ENCODE measurements at regions not wholly inside any gene's neighbourhood (a gene's known extent, or its start where the extent isn't known, plus 50 kb on each side); places are given as distances from the start of the nearest gene placed in this dataset.

DNA sequence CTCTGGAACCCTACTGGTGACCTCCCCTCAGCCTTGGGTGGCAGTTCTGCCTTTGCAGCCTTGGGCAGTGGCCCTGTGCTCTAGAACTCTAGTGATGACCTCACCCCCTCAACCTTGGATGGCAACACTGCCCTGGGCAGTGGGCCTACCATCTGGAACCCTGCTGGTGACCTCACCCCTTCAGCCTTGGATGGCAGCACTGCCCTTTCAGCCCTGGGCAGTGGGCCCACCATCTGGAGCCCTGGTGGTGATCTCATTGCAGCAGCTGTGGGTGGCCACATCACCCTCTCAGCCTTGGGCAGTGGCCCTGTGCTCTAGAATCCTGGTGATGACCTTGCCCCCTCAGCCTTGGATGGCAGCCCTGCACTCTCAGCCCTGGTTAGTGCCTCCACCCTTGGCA, 129.3 kb downstream of the RBMX2 start:
- H3K4me2 ChIP-seq (ENCODE audit: control insufficient read depth, insufficient read depth), result no peak overlapping the region
- H3K9me3 ChIP-seq (replicated peaks; ENCODE audit: control insufficient read depth, insufficient read depth, low read length), result no peaks in the 10 kb centered on the region; the same call in 2 of the 3 replicates
- no peak overlapping the region for H3K4me3 ChIP-seq
- H3K36me3 ChIP-seq (ENCODE audit: control insufficient read depth in 2 of 2, insufficient read depth in 2 of 2, low read length in 1 of 2), result no peaks in the 10 kb centered on the region
- ATAC-seq, result no peak
- intact Hi-C loops (cut with micrococcal nuclease; ENCODE audit: unreplicated experiment) (loop anchor here (10.0 kb wide), 1 partner anchor 196 kb away; the partner anchor contains the start of gene SLC25A14), in situ Hi-C loops (cut with MboI) (no loop called here)
- no peak for FAIRE-seq
- no peak overlapping the region for H3K9ac ChIP-seq (ENCODE audit: control insufficient read depth, insufficient read depth, low read length)
- no peak overlapping the region for H2AFZ ChIP-seq (ENCODE audit: control insufficient read depth, low read depth, low read length)
- H3K27ac ChIP-seq (ENCODE audit: control insufficient read depth, insufficient read depth), result no peak overlapping the region
- H3K27me3 ChIP-seq (replicated peaks in 1 of 2; ENCODE audit: control insufficient read depth in 2 of 2, insufficient read depth in 2 of 2, low read length in 1 of 2), result no peaks in the 10 kb centered on the region
- ChIA-PET CTCF (no interaction called here), POLR2A (no interaction called here), SMC1A (ENCODE audit: uncharacterized antibody, unreplicated experiment) (no interaction called here), RAD21 (ENCODE audit: unreplicated experiment) (no interaction called here)
- DNase-seq (ENCODE audit: low read depth, low spot score), result no peak
- H3K4me1 ChIP-seq (ENCODE audit: control insufficient read depth, insufficient read depth, low read length), result no peaks in the 10 kb centered on the region
- H4K20me1 ChIP-seq (ENCODE audit: control insufficient read depth, insufficient read depth), result no peaks in the 10 kb centered on the region
- no TSS peak for BruUV-seq (replicated peaks)
- no peaks in the 10 kb centered on the region for H3K79me2 ChIP-seq (ENCODE audit: control insufficient read depth, insufficient read depth, low read length)
- no peak for TF ChIP-seq NR2C2 (IDR thresholded peaks at IDR 0.05; ENCODE audit: borderline replicate concordance, control insufficient read depth, insufficient read length, low read depth)
- no peak for TF ChIP-seq ATF7 (IDR thresholded peaks at IDR 0.05; ENCODE audit: low read depth)
- no peak for TF ChIP-seq ATF3 (IDR thresholded peaks at IDR 0.05; ENCODE audit: borderline replicate concordance, extremely low read depth, low read depth, low read length)
- no peak for TF ChIP-seq PML (IDR thresholded peaks at IDR 0.05; ENCODE audit: low read length)
- no peak for TF ChIP-seq ASH2L (IDR thresholded peaks at IDR 0.05; ENCODE audit: borderline replicate concordance, low read depth)
- no peak for TF ChIP-seq MXI1 (IDR thresholded peaks at IDR 0.05; ENCODE audit: low read depth, low read length)
- TF ChIP-seq YBX1 (IDR thresholded peaks at IDR 0.05), result no peak
- TF ChIP-seq RFX5 (IDR thresholded peaks at IDR 0.05; ENCODE audit: low read depth, low read length), result no peak
- TF ChIP-seq USF1 (IDR thresholded peaks at IDR 0.05; ENCODE audit: borderline replicate concordance, extremely low read length, insufficient read depth, low read depth, low read length), result no peak
- no peak for TF ChIP-seq GATAD2B (conservative IDR thresholded peaks at IDR 0.05; ENCODE audit: low read depth)
- TF ChIP-seq ATF2 (IDR thresholded peaks at IDR 0.05; ENCODE audit: low read length), result no peak
